ENCODE measurements at regions not wholly inside any gene's neighbourhood (a gene's known extent, or its start where the extent isn't known, plus 50 kb on each side); places are given as distances from the start of the nearest gene placed in this dataset.

- H3K4me1 Mint-ChIP-seq: no peaks in the 10 kb centered on the region
- DNase-seq: no peak
- CTCF ChIA-PET: no interaction called here
- no peaks in the 10 kb centered on the region for H3K36me3 Mint-ChIP-seq
- no peak overlapping the region for H3K4me3 Mint-ChIP-seq
- no peak overlapping the region for H3K27ac Mint-ChIP-seq
- no peaks in the 10 kb centered on the region for H3K27me3 Mint-ChIP-seq
- H3K9me3 Mint-ChIP-seq: no peaks in the 10 kb centered on the region
Observed at GRCh38 chr5:57335092-57335660, 147.4 kb downstream of the ACTBL2 start.

GRCh38 chr5:57334475-57334874 lies 148.1 kb downstream of the ACTBL2 start:
- Mint-ChIP-seq H3K27me3 (no peaks in the 10 kb centered on the region), H3K36me3 (no peaks in the 10 kb centered on the region), H3K4me1 (no peaks in the 10 kb centered on the region), H3K9me3 (no peaks in the 10 kb centered on the region), H3K27ac (no peak overlapping the region), H3K4me3 (no peak overlapping the region)
- no peak for DNase-seq
- CTCF ChIA-PET: no interaction called here

GRCh38 chr5:57332361-57332760 lies 150.2 kb downstream of the ACTBL2 start:
- CTCF ChIA-PET: interaction anchor here (1.0 kb wide), 1 partner anchor 34 kb away, joined by 3 read pairs; no protein-coding TSS in a partner anchor
- Mint-ChIP-seq H3K36me3 (no peaks in the 10 kb centered on the region), H3K27me3 (no peaks in the 10 kb centered on the region), H3K27ac (no peak overlapping the region), H3K9me3 (no peaks in the 10 kb centered on the region), H3K4me3 (no peak overlapping the region), H3K4me1 (no peaks in the 10 kb centered on the region)
- DNase-seq: no peak

- Mint-ChIP-seq H3K4me1 (peaks cover 3% of the 10 kb centered on the region), H3K9me3 (no peaks in the 10 kb centered on the region), H3K36me3 (no peaks in the 10 kb centered on the region), H3K4me3 (no peak overlapping the region), H3K27me3 (no peaks in the 10 kb centered on the region), H3K27ac (no peak overlapping the region)
- no peak for DNase-seq
- CTCF ChIA-PET: interaction anchor here (1.4 kb wide), 1 partner anchor 1133 kb away, joined by 3 read pairs; no protein-coding TSS in a partner anchor
Observed at GRCh38 chr5:57327561-57328367, 153.9 kb downstream of the GPBP1 start.

- Mint-ChIP-seq H3K9me3 (no peaks in the 10 kb centered on the region), H3K27ac (no peak overlapping the region), H3K4me1 (peaks cover 3% of the 10 kb centered on the region), H3K27me3 (no peaks in the 10 kb centered on the region), H3K4me3 (no peak overlapping the region), H3K36me3 (no peaks in the 10 kb centered on the region)
- CTCF ChIA-PET: no interaction called here
- no peak for DNase-seq
Observed at GRCh38 chr5:57325678-57326397, 152.0 kb downstream of the GPBP1 start.

- peaks cover 3% of the 10 kb centered on the region for H3K4me1 Mint-ChIP-seq
- DNase-seq: no peak
- CTCF ChIA-PET: interaction anchor here (2.3 kb wide), 1 partner anchor 13 kb away, joined by 6 read pairs; no protein-coding TSS in a partner anchor
- H3K27me3 Mint-ChIP-seq: no peaks in the 10 kb centered on the region
- no peaks in the 10 kb centered on the region for H3K36me3 Mint-ChIP-seq
- H3K4me3 Mint-ChIP-seq: no peak overlapping the region
- H3K9me3 Mint-ChIP-seq: no peaks in the 10 kb centered on the region
- no peak overlapping the region for H3K27ac Mint-ChIP-seq
Observed at GRCh38 chr5:57324861-57325260, 151.0 kb downstream of the GPBP1 start.

- no peak overlapping the region for H3K4me3 Mint-ChIP-seq
- H3K36me3 Mint-ChIP-seq: no peaks in the 10 kb centered on the region
- no peak for DNase-seq
- H3K27me3 Mint-ChIP-seq: peaks cover under 1% of the 10 kb centered on the region
- CTCF ChIA-PET: interaction anchor here (2.3 kb wide), 1 partner anchor 14 kb away, joined by 6 read pairs; no protein-coding TSS in a partner anchor
- H3K4me1 Mint-ChIP-seq: peaks cover 3% of the 10 kb centered on the region
- no peak overlapping the region for H3K27ac Mint-ChIP-seq
- H3K9me3 Mint-ChIP-seq: no peaks in the 10 kb centered on the region
Observed at GRCh38 chr5:57324181-57324580, 150.3 kb downstream of the GPBP1 start.

- H3K36me3 Mint-ChIP-seq: no peaks in the 10 kb centered on the region
- H3K9me3 Mint-ChIP-seq: no peaks in the 10 kb centered on the region
- H3K4me1 Mint-ChIP-seq: peaks cover 3% of the 10 kb centered on the region
- DNase-seq: no peak
- H3K4me3 Mint-ChIP-seq: no peak overlapping the region
- CTCF ChIA-PET: interaction anchor here (0.5 kb wide), 1 partner anchor 1824 kb away, joined by 3 read pairs; no protein-coding TSS in a partner anchor
- H3K27ac Mint-ChIP-seq: no peak overlapping the region
- peaks cover 4% of the 10 kb centered on the region for H3K27me3 Mint-ChIP-seq
Observed at GRCh38 chr5:57320582-57320981, 146.7 kb downstream of the GPBP1 start.

GRCh38 chr5:57319628-57320027 lies 145.8 kb downstream of the GPBP1 start:
- no peak for DNase-seq
- Mint-ChIP-seq H3K4me3 (no peak overlapping the region), H3K36me3 (no peaks in the 10 kb centered on the region), H3K4me1 (peaks cover 3% of the 10 kb centered on the region), H3K27me3 (peaks cover 8% of the 10 kb centered on the region), H3K9me3 (no peaks in the 10 kb centered on the region), H3K27ac (no peak overlapping the region)
- CTCF ChIA-PET: no interaction called here

GRCh38 chr5:57318251-57318650 lies 144.4 kb downstream of the GPBP1 start:
- H3K4me3 Mint-ChIP-seq: no peak overlapping the region
- CTCF ChIA-PET: interaction anchor here (0.6 to 1.1 kb wide), 3 partner anchors 20 to 1152 kb away, joined by 3 read pairs; no protein-coding TSS in a partner anchor
- H3K4me1 Mint-ChIP-seq: no peaks in the 10 kb centered on the region
- H3K9me3 Mint-ChIP-seq: no peaks in the 10 kb centered on the region
- no peak for DNase-seq
- no peak overlapping the region for H3K27ac Mint-ChIP-seq
- peaks cover 8% of the 10 kb centered on the region for H3K27me3 Mint-ChIP-seq
- no peaks in the 10 kb centered on the region for H3K36me3 Mint-ChIP-seq

GRCh38 chr5:57317341-57317740 lies 143.5 kb downstream of the GPBP1 start:
- Mint-ChIP-seq H3K9me3 (no peaks in the 10 kb centered on the region), H3K4me3 (no peak overlapping the region), H3K4me1 (no peaks in the 10 kb centered on the region), H3K36me3 (no peaks in the 10 kb centered on the region), H3K27me3 (peaks cover 8% of the 10 kb centered on the region), H3K27ac (no peak overlapping the region)
- CTCF ChIA-PET: interaction anchor here (0.9 to 1.1 kb wide), 3 partner anchors 17 to 1153 kb away, joined by 3 to 4 read pairs (median 3); no protein-coding TSS in a partner anchor
- no peak for DNase-seq

- CTCF ChIA-PET: interaction anchor here (0.9 to 1.0 kb wide), 2 partner anchors 17 to 19 kb away, joined by 3 to 4 read pairs; no protein-coding TSS in a partner anchor
- Mint-ChIP-seq H3K4me1 (no peaks in the 10 kb centered on the region), H3K27ac (no peak overlapping the region), H3K4me3 (no peak overlapping the region), H3K27me3 (peaks cover 8% of the 10 kb centered on the region), H3K9me3 (no peaks in the 10 kb centered on the region), H3K36me3 (no peaks in the 10 kb centered on the region)
- DNase-seq: no peak
Observed at GRCh38 chr5:57316798-57317327, 143.0 kb downstream of the GPBP1 start.

GRCh38 chr5:57315941-57316340 lies 142.1 kb downstream of the GPBP1 start:
- H3K27me3 Mint-ChIP-seq: peaks cover 8% of the 10 kb centered on the region
- no peaks in the 10 kb centered on the region for H3K4me1 Mint-ChIP-seq
- CTCF ChIA-PET: no interaction called here
- H3K27ac Mint-ChIP-seq: no peak overlapping the region
- no peaks in the 10 kb centered on the region for H3K36me3 Mint-ChIP-seq
- H3K9me3 Mint-ChIP-seq: no peaks in the 10 kb centered on the region
- H3K4me3 Mint-ChIP-seq: no peak overlapping the region
- DNase-seq: no peak
